GM21360 (cell line): ENCODE measurements at regions not wholly inside any gene's neighbourhood (a gene's known extent, or its start where the extent isn't known, plus 50 kb on each side); places are given as distances from the start of the nearest gene placed in this dataset.

ENCODE experiments used
- ATAC-seq: cut with Tn5 transposase; IDR thresholded peaks from one replicate; pipeline ENCODE4 v1.9.1; 2021; ENCODE audit warnings: mild to moderate bottlenecking, moderate library complexity; ENCODE audit not compliant: unreplicated experiment

GRCh38 chr14:71525663-71526221, 406.5 kb upstream of the RGS6 start:
- no peak for ATAC-seq

GRCh38 chr14:71526388-71526787, 405.8 kb upstream of the RGS6 start:
- no peak for ATAC-seq

- ATAC-seq, result no peak
Measured at GRCh38 chr14:71527838-71528237, 404.4 kb upstream of the RGS6 start.

- ATAC-seq, result no peak
Measured at GRCh38 chr14:71529848-71530247, 402.4 kb upstream of the RGS6 start.

- no peak for ATAC-seq
Measured at GRCh38 chr14:71532344-71532743, 399.9 kb upstream of the RGS6 start.

- ATAC-seq, result no peak
Measured at GRCh38 chr14:71532790-71533189, 399.4 kb upstream of the RGS6 start.

- no peak for ATAC-seq
Measured at GRCh38 chr14:71533390-71533789, 398.8 kb upstream of the RGS6 start.

GRCh38 chr14:71533800-71534199, 398.4 kb upstream of the RGS6 start:
- ATAC-seq, result no peak

GRCh38 chr14:71534506-71534905, 397.7 kb upstream of the RGS6 start:
- no peak for ATAC-seq

GRCh38 chr14:71536015-71536740, 396.1 kb upstream of the RGS6 start:
- ATAC-seq, result no peak

- no peak for ATAC-seq
Measured at GRCh38 chr14:71536927-71537772, 395.1 kb upstream of the RGS6 start.

- ATAC-seq, result no peak
Measured at GRCh38 chr14:71538288-71538687, 393.9 kb upstream of the RGS6 start.

- ATAC-seq, result no peak
Measured at GRCh38 chr14:71538938-71539649, 393.1 kb upstream of the RGS6 start.

- ATAC-seq, result no peak
Measured at GRCh38 chr14:71539650-71540285, 392.5 kb upstream of the RGS6 start.

- no peak for ATAC-seq
Measured at GRCh38 chr14:71541271-71541670, 391.0 kb upstream of the RGS6 start.

- ATAC-seq, result no peak
Measured at GRCh38 chr14:71541973-71542690, 390.1 kb upstream of the RGS6 start.

- ATAC-seq, result no peak
Measured at GRCh38 chr14:71549421-71550050, 382.7 kb upstream of the RGS6 start.

GRCh38 chr14:71550367-71550766, 381.9 kb upstream of the RGS6 start:
- no peak for ATAC-seq

GRCh38 chr14:71551291-71551950, 380.8 kb upstream of the RGS6 start:
- no peak for ATAC-seq
